HG02678 (cell line): ENCODE measurements at regions not wholly inside any gene's neighbourhood (a gene's known extent, or its start where the extent isn't known, plus 50 kb on each side); places are given as distances from the start of the nearest gene placed in this dataset.

Experiments used
- ATAC-seq: cut with Tn5 transposase; IDR thresholded peaks from one replicate; pipeline ENCODE4 v1.9.1; 2021; ENCODE audit warnings: mild to moderate bottlenecking, moderate library complexity; ENCODE audit not compliant: unreplicated experiment

GRCh38 chr4:133245226-133245625, 96.1 kb downstream of the PCDH10 start:
- ATAC-seq: no peak
